GM23248 (cell line): ENCODE measurements at regions not wholly inside any gene's neighbourhood (a gene's known extent, or its start where the extent isn't known, plus 50 kb on each side); places are given as distances from the start of the nearest gene placed in this dataset.

Source experiments
- DNase-seq: peaks from one replicate; pipeline ENCODE4 v3.0.0-alpha.2; 2015
- H2AFZ ChIP-seq: fragments of 200-600 bp; sonication (generic); 2 replicates; pipeline ENCODE4 v1.6.1; 2016; ENCODE audit warnings: antibody characterized with exemption
- H3F3A ChIP-seq: fragments of 200-600 bp; sonication (generic); 2 replicates; pipeline ENCODE4 v1.6.1; 2016; ENCODE audit warnings: mild to moderate bottlenecking, antibody characterized with exemption, mixed run types; ENCODE audit not compliant: insufficient read depth
- H3K27ac ChIP-seq: fragments of 200-600 bp; sonication (generic); 2 replicates; pipeline ENCODE4 v1.5.1; 2016; ENCODE audit warnings: mild to moderate bottlenecking
- H3K27me3 ChIP-seq: fragments of 200-600 bp; sonication (generic); replicated peaks from 2 replicates; pipeline ENCODE4 v1.6.1; 2016; ENCODE audit warnings: mild to moderate bottlenecking; ENCODE audit not compliant: insufficient read depth
- H3K36me3 ChIP-seq: fragments of 200-600 bp; sonication (generic); 2 replicates; pipeline ENCODE4 v1.6.1; 2016; ENCODE audit warnings: low read depth, mild to moderate bottlenecking
- H3K4me1 ChIP-seq: fragments of 200-600 bp; sonication (generic); 2 replicates; pipeline ENCODE4 v1.6.1; 2016; ENCODE audit warnings: mild to moderate bottlenecking; ENCODE audit not compliant: insufficient read depth
- H3K4me2 ChIP-seq: fragments of 200-600 bp; sonication (generic); one replicate; pipeline ENCODE4 v1.6.1; 2016; ENCODE audit warnings: mild to moderate bottlenecking; ENCODE audit not compliant: unreplicated experiment
- H3K4me3 ChIP-seq: fragments of 200-600 bp; sonication (generic); 2 replicates; pipeline ENCODE4 v1.5.1; 2016; ENCODE audit warnings: mild to moderate bottlenecking
- H3K79me2 ChIP-seq: fragments of 200-600 bp; sonication (generic); 2 replicates; pipeline ENCODE4 v1.6.1; 2016; ENCODE audit warnings: mild to moderate bottlenecking; ENCODE audit not compliant: insufficient read depth
- H3K9ac ChIP-seq: fragments of 200-600 bp; sonication (generic); 2 replicates; pipeline ENCODE4 v1.6.1; 2016; ENCODE audit warnings: mild to moderate bottlenecking
- H3K9me2 ChIP-seq: fragments of 200-600 bp; sonication (generic); 2 replicates; pipeline ENCODE4 v1.6.1; 2016; ENCODE audit warnings: mixed run types, mild to moderate bottlenecking, moderate library complexity; ENCODE audit not compliant: insufficient read depth
- H3K9me3 ChIP-seq: fragments of 200-600 bp; sonication (generic); one replicate; pipeline ENCODE4 v1.6.1; 2017; ENCODE audit warnings: low read depth
- H4K20me1 ChIP-seq: fragments of 200-600 bp; sonication (generic); 2 replicates; pipeline ENCODE4 v1.6.0; 2016; ENCODE audit not compliant: insufficient read depth
- EZH2 ChIP-seq: fragments of 200-600 bp; sonication (generic); IDR thresholded peaks from 2 replicates; pipeline ENCODE4 v1.6.1; 2018; ENCODE audit warnings: antibody characterized with exemption, mild to moderate bottlenecking; ENCODE audit not compliant: insufficient read depth, poor library complexity, severe bottlenecking
- EZH2phosphoT487 ChIP-seq: fragments of 200-600 bp; sonication (generic); IDR thresholded peaks from 2 replicates; pipeline ENCODE4 v1.6.1; 2018; ENCODE audit warnings: antibody characterized with exemption, moderate library complexity, mild to moderate bottlenecking, low read depth; ENCODE audit not compliant: insufficient read depth
- WGBS, 2 experiments: methylation state at CpG; one replicate each; pipeline ENCODE4 v1.1.6; 2015 to 2017; ENCODE audit warnings: low lambda C conversion rate in 2 of 2, low coverage in 1 of 2; ENCODE audit errors: missing lambda C conversion rate in 2 of 2; 5-methylcytosine and 5-hydroxymethylcytosine counted together
- in situ Hi-C: fragments of 300-500 bp; cut with MboI; formaldehyde crosslinking; loops from 2 replicates; pipeline ENCODE4 v1.15.0; 2020

DNA sequence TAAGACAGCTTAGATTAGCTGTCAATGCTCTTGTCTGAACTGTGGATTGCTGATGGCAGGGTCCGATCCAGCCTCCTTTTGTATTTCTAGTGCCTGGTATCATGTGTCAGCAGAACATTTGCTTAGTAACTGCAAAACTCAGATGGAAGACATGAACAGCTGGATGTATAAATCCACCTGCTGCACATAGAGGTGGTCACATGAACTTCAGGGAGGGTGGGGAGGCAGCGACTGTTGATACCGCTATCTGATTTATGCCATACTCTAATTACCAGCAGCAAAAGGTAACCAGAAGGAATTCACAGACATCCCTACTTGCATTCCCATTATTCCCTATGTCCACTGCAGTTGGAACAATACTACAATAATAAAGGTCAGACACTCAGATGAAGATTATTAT lies 1036.5 kb downstream of the NLGN4Y start:
- Histone ChIP-seq H3K27ac (no peak overlapping the region), H3K4me1 (no peaks in the 10 kb centered on the region), H3K4me3 (no peak overlapping the region), H3K4me2 (no peak overlapping the region), H3K36me3 (no peaks in the 10 kb centered on the region), H3K79me2 (no peaks in the 10 kb centered on the region), H3K27me3 (no peaks in the 10 kb centered on the region), H3F3A (no peaks in the 10 kb centered on the region), H4K20me1 (no peaks in the 10 kb centered on the region), H2AFZ (no peak overlapping the region), H3K9ac (no peak overlapping the region), H3K9me2 (no peaks in the 10 kb centered on the region), H3K9me3 (no peaks in the 10 kb centered on the region)
- 83 to 85% methylated on average over 2 of the region's 3 CpGs for WGBS, 2 experiments
- in situ Hi-C loops: no loop called here
- no peak for DNase-seq
- TF ChIP-seq EZH2 (no peak), EZH2phosphoT487 (no peak)

DNA sequence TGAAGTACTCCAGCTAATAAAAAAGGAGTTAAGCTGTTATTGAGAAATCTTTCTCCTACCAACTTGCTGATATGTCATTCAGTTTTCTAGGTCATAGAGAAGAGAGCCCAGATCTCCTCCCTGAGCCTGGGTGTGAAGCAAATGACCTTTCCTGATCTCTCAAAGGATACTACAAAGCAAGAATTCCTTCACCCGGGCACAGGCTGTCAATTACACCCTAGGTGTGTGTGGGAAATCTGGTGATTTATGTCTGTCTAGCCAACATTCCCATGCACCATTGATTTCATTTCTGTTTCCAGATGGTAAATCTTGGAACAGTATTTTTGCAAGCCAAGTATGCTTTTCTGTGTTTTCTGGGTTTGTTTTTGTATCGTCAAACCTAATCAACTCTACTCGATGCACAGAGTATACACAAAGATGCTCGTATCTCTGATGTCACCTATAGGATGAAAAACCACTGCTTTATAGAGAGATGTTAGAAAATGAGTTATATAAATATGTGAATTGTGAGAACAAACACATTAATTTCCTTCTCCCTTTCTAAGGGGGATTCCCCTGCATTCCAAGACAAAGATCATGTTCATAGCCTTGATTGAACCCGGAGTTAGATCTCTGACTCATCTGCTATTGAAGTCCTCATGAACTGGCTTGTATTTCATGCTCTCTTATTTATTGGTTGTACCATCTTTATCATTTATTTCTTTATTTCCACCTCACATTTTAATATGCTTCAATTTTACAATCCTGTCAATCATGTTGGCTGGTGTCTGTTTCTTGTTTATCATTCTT lies 1037.4 kb downstream of the NLGN4Y start:
- Histone ChIP-seq H3K4me2 (no peak overlapping the region), H3K36me3 (no peaks in the 10 kb centered on the region), H2AFZ (no peak overlapping the region), H3K27me3 (no peaks in the 10 kb centered on the region), H3K4me3 (no peak overlapping the region), H3K9ac (no peak overlapping the region), H3K27ac (no peak overlapping the region), H3K9me2 (no peaks in the 10 kb centered on the region), H3K9me3 (no peaks in the 10 kb centered on the region), H4K20me1 (no peaks in the 10 kb centered on the region), H3K79me2 (no peaks in the 10 kb centered on the region), H3F3A (no peaks in the 10 kb centered on the region), H3K4me1 (no peaks in the 10 kb centered on the region)
- TF ChIP-seq EZH2 (no peak), EZH2phosphoT487 (no peak)
- in situ Hi-C loops: no loop called here
- DNase-seq: no peak
- 21 to 27% methylated on average over 5 of the region's 5 CpGs for WGBS, 2 experiments

DNA sequence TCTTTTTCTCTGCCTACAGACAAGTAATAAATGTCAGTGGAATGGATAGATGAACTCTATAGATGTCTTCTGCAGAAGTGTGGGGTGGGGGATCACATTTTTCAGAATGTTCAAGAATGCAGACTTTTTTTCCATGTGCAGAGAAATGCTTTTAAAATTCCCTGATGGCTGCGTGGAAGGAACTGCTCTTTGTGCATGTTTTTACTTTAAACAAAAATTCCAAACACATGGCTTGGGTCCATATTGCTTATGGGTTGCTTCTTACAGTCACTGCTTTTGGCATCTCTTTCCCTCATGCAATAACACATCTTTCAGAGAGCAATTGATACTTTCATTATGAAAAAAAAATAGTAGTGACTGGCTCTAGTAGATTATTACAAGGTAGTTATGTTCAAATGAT lies 1053.6 kb downstream of the NLGN4Y start:
- no peak overlapping the region for H2AFZ ChIP-seq
- H3K4me2 ChIP-seq: no peak overlapping the region
- TF ChIP-seq EZH2 (no peak), EZH2phosphoT487 (no peak)
- in situ Hi-C loops: no loop called here
- H3K9me3 ChIP-seq: no peaks in the 10 kb centered on the region
- H4K20me1 ChIP-seq: no peaks in the 10 kb centered on the region
- H3K27ac ChIP-seq: no peak overlapping the region
- no peak overlapping the region for H3K9ac ChIP-seq
- WGBS, 2 experiments: 0% methylated on average over 1 of the region's 1 CpG
- H3K4me3 ChIP-seq: no peak overlapping the region
- H3K79me2 ChIP-seq: no peaks in the 10 kb centered on the region
- H3F3A ChIP-seq: no peaks in the 10 kb centered on the region
- H3K36me3 ChIP-seq: no peaks in the 10 kb centered on the region
- no peaks in the 10 kb centered on the region for H3K9me2 ChIP-seq
- no peaks in the 10 kb centered on the region for H3K4me1 ChIP-seq
- no peak for DNase-seq
- H3K27me3 ChIP-seq: no peaks in the 10 kb centered on the region

DNA sequence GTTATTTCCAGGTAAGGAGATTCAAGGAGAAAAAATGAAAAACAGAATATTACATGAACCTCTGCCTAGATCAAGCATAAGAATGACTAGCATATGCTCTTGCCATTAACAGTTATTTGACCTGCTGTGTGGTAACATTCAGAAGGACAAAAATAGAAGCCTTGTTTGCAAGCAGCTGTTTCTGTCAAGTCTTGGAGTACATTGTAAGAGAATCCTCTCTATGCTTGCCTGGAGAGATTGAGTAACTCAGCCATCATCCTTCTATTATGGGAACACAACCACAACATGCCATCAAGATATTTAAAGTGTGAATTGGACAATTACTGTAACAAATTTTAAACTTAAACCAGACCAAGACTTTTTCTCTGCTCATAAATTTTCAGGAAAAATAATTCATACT lies 1054.4 kb downstream of the NLGN4Y start:
- Histone ChIP-seq H2AFZ (no peak overlapping the region), H3K9ac (no peak overlapping the region), H3K4me1 (no peaks in the 10 kb centered on the region), H3F3A (no peaks in the 10 kb centered on the region), H3K36me3 (no peaks in the 10 kb centered on the region), H3K79me2 (no peaks in the 10 kb centered on the region), H3K27ac (no peak overlapping the region), H3K4me2 (no peak overlapping the region), H3K9me2 (no peaks in the 10 kb centered on the region), H3K9me3 (no peaks in the 10 kb centered on the region), H3K4me3 (no peak overlapping the region), H4K20me1 (no peaks in the 10 kb centered on the region), H3K27me3 (no peaks in the 10 kb centered on the region)
- DNase-seq: peak; percentile 23
- in situ Hi-C loops: no loop called here
- TF ChIP-seq EZH2phosphoT487 (no peak), EZH2 (no peak)

DNA sequence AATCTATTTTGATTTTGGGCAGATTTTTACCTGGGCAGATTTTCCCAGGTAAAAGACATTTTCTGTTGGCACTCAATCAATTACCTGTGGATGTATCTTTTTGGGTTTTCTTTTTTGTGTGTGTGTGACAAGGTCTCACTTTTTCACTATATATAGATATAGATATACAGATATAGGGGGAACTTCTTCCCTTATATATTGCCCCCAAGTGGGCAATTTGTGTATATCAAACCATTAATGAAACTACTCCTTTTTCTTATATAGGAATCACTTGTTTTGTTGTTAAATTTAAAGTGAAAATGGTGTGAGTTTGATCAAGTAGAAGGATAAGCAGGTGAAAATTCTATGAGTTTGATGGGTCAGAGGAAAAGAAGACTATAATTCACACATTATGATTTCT lies 1054.9 kb downstream of the NLGN4Y start:
- DNase-seq: peak; percentile 19
- no peaks in the 10 kb centered on the region for H3K9me3 ChIP-seq
- no peaks in the 10 kb centered on the region for H3K4me1 ChIP-seq
- no peak overlapping the region for H3K4me3 ChIP-seq
- H3K9me2 ChIP-seq: no peaks in the 10 kb centered on the region
- no peaks in the 10 kb centered on the region for H3K79me2 ChIP-seq
- H2AFZ ChIP-seq: no peak overlapping the region
- in situ Hi-C loops: no loop called here
- H3K27me3 ChIP-seq: no peaks in the 10 kb centered on the region
- TF ChIP-seq EZH2phosphoT487: no peak
- no peak for TF ChIP-seq EZH2
- no peaks in the 10 kb centered on the region for H3K36me3 ChIP-seq
- no peak overlapping the region for H3K4me2 ChIP-seq
- H3K9ac ChIP-seq: no peak overlapping the region
- H3K27ac ChIP-seq: no peak overlapping the region
- H3F3A ChIP-seq: no peaks in the 10 kb centered on the region
- no peaks in the 10 kb centered on the region for H4K20me1 ChIP-seq
